ENCODE measurements at regions not wholly inside any gene's neighbourhood (a gene's known extent, or its start where the extent isn't known, plus 50 kb on each side); places are given as distances from the start of the nearest gene placed in this dataset.
"Not testable (repeated sequence)": the region's sequence is repeated elsewhere in the genome, so short reads cannot be mapped to it uniquely, and the experiment has no call there.

DNA sequence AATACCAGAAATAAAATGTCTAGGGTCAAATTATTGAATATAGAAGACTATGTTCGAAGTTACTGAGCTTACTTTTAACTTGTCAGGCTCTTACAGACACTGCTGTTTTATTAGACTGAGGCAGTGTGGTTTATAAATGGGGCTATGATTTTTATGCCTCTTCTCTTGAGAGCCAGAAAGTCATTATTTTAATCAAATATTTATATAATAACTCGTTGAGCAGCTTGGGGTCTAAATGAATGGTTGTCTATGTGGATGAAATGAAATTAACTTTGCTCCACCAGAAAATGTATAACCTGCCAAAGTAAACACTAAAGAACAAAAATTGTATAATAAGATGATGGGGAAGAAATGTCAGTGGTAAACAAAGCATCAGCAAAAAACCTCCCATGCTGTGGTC lies 175.6 kb upstream of the THSD7A start:
- Mint-ChIP-seq H3K36me3 (no peaks in the 10 kb centered on the region), H3K27ac (no peak overlapping the region), H3K9me3 (peaks cover 9% of the 10 kb centered on the region in 2 donors), H3K4me3 (no peak overlapping the region), H3K27me3 (ENCODE audit: low read depth in 2 of 2) (no peaks in the 10 kb centered on the region), H3K4me1 (no peaks in the 10 kb centered on the region)
- Histone ChIP-seq H3K4me3 (ENCODE audit: low read length) (no peak overlapping the region), H3K9me3 (ENCODE audit: control insufficient read depth, insufficient read depth, low read length) (no peaks in the 10 kb centered on the region), H3K27ac (ENCODE audit: low read length) (no peak overlapping the region), H3K27me3 (ENCODE audit: control insufficient read depth, insufficient read depth, low read length) (no peaks in the 10 kb centered on the region), H3K36me3 (ENCODE audit: control insufficient read depth, insufficient read depth, low read length) (no peaks in the 10 kb centered on the region), H3K4me1 (ENCODE audit: control insufficient read depth, insufficient read depth, low read length) (no peaks in the 10 kb centered on the region)
- TF ChIP-seq, protein P1, sequence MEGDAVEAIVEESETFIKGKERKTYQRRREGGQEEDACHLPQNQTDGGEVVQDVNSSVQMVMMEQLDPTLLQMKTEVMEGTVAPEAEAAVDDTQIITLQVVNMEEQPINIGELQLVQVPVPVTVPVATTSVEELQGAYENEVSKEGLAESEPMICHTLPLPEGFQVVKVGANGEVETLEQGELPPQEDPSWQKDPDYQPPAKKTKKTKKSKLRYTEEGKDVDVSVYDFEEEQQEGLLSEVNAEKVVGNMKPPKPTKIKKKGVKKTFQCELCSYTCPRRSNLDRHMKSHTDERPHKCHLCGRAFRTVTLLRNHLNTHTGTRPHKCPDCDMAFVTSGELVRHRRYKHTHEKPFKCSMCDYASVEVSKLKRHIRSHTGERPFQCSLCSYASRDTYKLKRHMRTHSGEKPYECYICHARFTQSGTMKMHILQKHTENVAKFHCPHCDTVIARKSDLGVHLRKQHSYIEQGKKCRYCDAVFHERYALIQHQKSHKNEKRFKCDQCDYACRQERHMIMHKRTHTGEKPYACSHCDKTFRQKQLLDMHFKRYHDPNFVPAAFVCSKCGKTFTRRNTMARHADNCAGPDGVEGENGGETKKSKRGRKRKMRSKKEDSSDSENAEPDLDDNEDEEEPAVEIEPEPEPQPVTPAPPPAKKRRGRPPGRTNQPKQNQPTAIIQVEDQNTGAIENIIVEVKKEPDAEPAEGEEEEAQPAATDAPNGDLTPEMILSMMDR (IDR thresholded peaks at IDR 0.05), result no peak
- ATAC-seq (no peak), DNase-seq (no peak)
- intact Hi-C loops (cut with micrococcal nuclease), result no loop called here
- WGBS (ENCODE audit: insufficient coverage), result 80% methylated on average over 1 of the region's 2 CpGs

GRCh38 chr7:12013983-12014382 lies 182.0 kb upstream of the THSD7A start:
- no peaks in the 10 kb centered on the region for H3K27me3 ChIP-seq (ENCODE audit: control insufficient read depth, insufficient read depth, low read length)
- ATAC-seq (no peak), DNase-seq (no peak)
- H3K4me1 ChIP-seq (ENCODE audit: control insufficient read depth, insufficient read depth, low read length), result no peaks in the 10 kb centered on the region
- no peaks in the 10 kb centered on the region for H3K27me3 Mint-ChIP-seq (ENCODE audit: low read depth in 2 of 2)
- no peaks in the 10 kb centered on the region for H3K36me3 Mint-ChIP-seq
- no peak overlapping the region for H3K27ac Mint-ChIP-seq
- H3K4me3 Mint-ChIP-seq, result no peak overlapping the region
- no peaks in the 10 kb centered on the region for H3K36me3 ChIP-seq (ENCODE audit: control insufficient read depth, insufficient read depth, low read length)
- no peak overlapping the region for H3K4me3 ChIP-seq (ENCODE audit: low read length)
- TF ChIP-seq, protein P1 (IDR thresholded peaks at IDR 0.05), result no peak
- WGBS (ENCODE audit: insufficient coverage), result 83% methylated on average over 1 of the region's 1 CpG
- intact Hi-C loops (cut with micrococcal nuclease), result no loop called here
- H3K9me3 Mint-ChIP-seq, result peaks cover 0 to 2% of the 10 kb centered on the region in 2 donors
- H3K27ac ChIP-seq (ENCODE audit: low read length), result no peak overlapping the region
- no peaks in the 10 kb centered on the region for H3K9me3 ChIP-seq (ENCODE audit: control insufficient read depth, insufficient read depth, low read length)
- no peaks in the 10 kb centered on the region for H3K4me1 Mint-ChIP-seq

GRCh38 chr7:12016439-12016838 lies 184.4 kb upstream of the THSD7A start:
- H3K4me3 Mint-ChIP-seq, result no peak overlapping the region
- no peak overlapping the region for H3K4me3 ChIP-seq (ENCODE audit: low read length)
- H3K4me1 ChIP-seq (ENCODE audit: control insufficient read depth, insufficient read depth, low read length), result no peaks in the 10 kb centered on the region
- no peaks in the 10 kb centered on the region for H3K9me3 ChIP-seq (ENCODE audit: control insufficient read depth, insufficient read depth, low read length)
- WGBS (ENCODE audit: insufficient coverage), result no CpG with 5 or more reads among the region's 1 CpG
- H3K36me3 Mint-ChIP-seq, result no peaks in the 10 kb centered on the region
- no peaks in the 10 kb centered on the region for H3K36me3 ChIP-seq (ENCODE audit: control insufficient read depth, insufficient read depth, low read length)
- ATAC-seq, result no peak
- no peak overlapping the region for H3K27ac Mint-ChIP-seq
- TF ChIP-seq, protein P1 (IDR thresholded peaks at IDR 0.05), result no peak
- DNase-seq, result no peak
- H3K4me1 Mint-ChIP-seq, result no peaks in the 10 kb centered on the region
- no peaks in the 10 kb centered on the region for H3K27me3 ChIP-seq (ENCODE audit: control insufficient read depth, insufficient read depth, low read length)
- H3K9me3 Mint-ChIP-seq, result peaks cover 0 to 2% of the 10 kb centered on the region in 2 donors
- intact Hi-C loops (cut with micrococcal nuclease), result no loop called here
- H3K27ac ChIP-seq (ENCODE audit: low read length), result no peak overlapping the region
- H3K27me3 Mint-ChIP-seq (ENCODE audit: low read depth in 2 of 2), result no peaks in the 10 kb centered on the region

DNA sequence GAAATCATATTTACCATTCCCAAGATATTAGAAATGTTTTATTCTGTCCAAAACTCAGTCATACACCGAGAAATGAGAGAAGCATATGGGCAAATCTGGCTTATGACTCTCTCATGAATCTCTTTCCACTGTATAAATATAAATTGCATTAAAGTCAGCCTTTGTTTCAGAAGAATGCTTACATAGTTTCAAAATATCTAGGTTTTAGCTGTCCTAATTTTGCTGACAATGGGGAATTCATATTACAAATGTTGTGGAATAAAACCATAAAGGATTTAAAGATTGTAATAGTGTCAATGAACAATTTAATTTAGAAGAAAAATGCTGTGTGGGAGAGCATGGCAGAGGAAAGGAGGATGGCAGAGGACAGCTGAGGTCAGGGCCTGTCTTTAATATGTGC lies 185.0 kb upstream of the THSD7A start:
- Mint-ChIP-seq H3K27ac (no peak overlapping the region), H3K9me3 (peaks cover 0 to 2% of the 10 kb centered on the region in 2 donors), H3K27me3 (ENCODE audit: low read depth in 2 of 2) (no peaks in the 10 kb centered on the region), H3K36me3 (no peaks in the 10 kb centered on the region), H3K4me3 (no peak overlapping the region), H3K4me1 (no peaks in the 10 kb centered on the region)
- DNase-seq (no peak), ATAC-seq (no peak)
- TF ChIP-seq, protein P1 (IDR thresholded peaks at IDR 0.05), result no peak
- WGBS (ENCODE audit: insufficient coverage), result no CpG with 5 or more reads among the region's 1 CpG
- H3K9me3 ChIP-seq (ENCODE audit: control insufficient read depth, insufficient read depth, low read length), result no peaks in the 10 kb centered on the region
- H3K4me1 ChIP-seq (ENCODE audit: control insufficient read depth, insufficient read depth, low read length), result no peaks in the 10 kb centered on the region
- no peak overlapping the region for H3K27ac ChIP-seq (ENCODE audit: low read length)
- no peaks in the 10 kb centered on the region for H3K36me3 ChIP-seq (ENCODE audit: control insufficient read depth, insufficient read depth, low read length)
- H3K27me3 ChIP-seq (ENCODE audit: control insufficient read depth, insufficient read depth, low read length), result no peaks in the 10 kb centered on the region
- H3K4me3 ChIP-seq (ENCODE audit: low read length), result no peak overlapping the region
- intact Hi-C loops (cut with micrococcal nuclease), result no loop called here

DNA sequence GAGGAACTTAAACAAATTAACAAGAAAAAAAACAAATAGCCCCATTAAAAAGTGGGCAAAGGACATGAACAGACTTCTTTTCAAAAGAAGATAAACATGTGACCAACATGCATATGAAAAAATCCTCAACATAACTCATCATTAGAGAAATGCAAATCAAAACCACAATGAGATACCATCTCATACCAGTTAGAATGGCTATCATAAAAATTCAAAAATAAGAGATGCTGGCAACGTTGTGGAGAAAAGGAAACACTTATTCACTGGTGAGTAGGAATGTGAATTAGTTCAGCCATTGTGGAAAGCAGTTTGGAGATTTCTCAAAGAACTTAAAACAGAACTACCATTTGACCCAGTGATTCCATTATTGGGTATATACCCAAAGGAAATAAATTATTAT lies 189.1 kb upstream of the TMEM106B start:
- DNase-seq; H3K4me1 Mint-ChIP-seq; H3K4me1 ChIP-seq (ENCODE audit: control insufficient read depth, insufficient read depth, low read length); H3K9me3 ChIP-seq (ENCODE audit: control insufficient read depth, insufficient read depth, low read length); intact Hi-C loops (cut with micrococcal nuclease); H3K36me3 Mint-ChIP-seq; H3K36me3 ChIP-seq (ENCODE audit: control insufficient read depth, insufficient read depth, low read length); H3K4me3 Mint-ChIP-seq; H3K4me3 ChIP-seq (ENCODE audit: low read length); H3K27me3 ChIP-seq (ENCODE audit: control insufficient read depth, insufficient read depth, low read length); H3K27me3 Mint-ChIP-seq (ENCODE audit: low read depth in 2 of 2); H3K27ac Mint-ChIP-seq; H3K27ac ChIP-seq (ENCODE audit: low read length); H3K9me3 Mint-ChIP-seq; ATAC-seq: not testable (repeated sequence)
- WGBS (ENCODE audit: insufficient coverage), result 71% methylated on average over 1 of the region's 1 CpG
